GM18505 (cell line): ENCODE measurements at regions not wholly inside any gene's neighbourhood (a gene's known extent, or its start where the extent isn't known, plus 50 kb on each side); places are given as distances from the start of the nearest gene placed in this dataset.

Experiments
- ATAC-seq: cut with Tn5 transposase; IDR thresholded peaks from one replicate; pipeline ENCODE4 v1.9.1; 2021; ENCODE audit not compliant: unreplicated experiment
- POLR2A ChIP-seq: IDR thresholded peaks from 4 replicates; pipeline ENCODE4 v1.6.1; 2011; ENCODE audit warnings: borderline replicate concordance; ENCODE audit not compliant: insufficient read depth, insufficient read length; ENCODE audit errors: extremely low read depth

DNA sequence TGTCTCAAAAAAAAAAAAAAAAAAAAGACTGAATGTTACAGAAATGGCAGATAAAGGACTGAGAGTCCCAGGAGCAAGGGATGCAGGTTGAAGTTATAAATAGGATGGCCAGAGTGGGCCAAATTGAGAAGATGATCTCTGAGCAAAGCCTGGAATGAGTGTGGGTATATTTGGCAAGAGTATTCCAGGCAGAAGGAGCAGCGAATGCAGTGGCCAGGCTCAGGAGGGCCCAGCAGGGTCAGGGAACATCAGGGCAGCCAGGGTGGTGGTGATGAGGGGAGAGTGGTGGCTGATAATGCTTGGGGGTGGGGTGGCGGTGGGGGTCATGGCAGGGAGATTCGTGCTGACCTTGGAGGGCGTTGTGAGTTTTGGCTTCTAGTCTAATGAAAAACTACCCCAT lies 141.3 kb upstream of the AGAP1 start:
- TF ChIP-seq POLR2A, result no peak
- ATAC-seq, result no peak

GRCh38 chr2:235357881-235358280 lies 136.0 kb upstream of the AGAP1 start:
- ATAC-seq, result no peak
- no peak for TF ChIP-seq POLR2A

- TF ChIP-seq POLR2A, result no peak
- no peak for ATAC-seq
These were observed 134.8 kb upstream of the AGAP1 start for GRCh38 chr2:235358981-235359471.

DNA sequence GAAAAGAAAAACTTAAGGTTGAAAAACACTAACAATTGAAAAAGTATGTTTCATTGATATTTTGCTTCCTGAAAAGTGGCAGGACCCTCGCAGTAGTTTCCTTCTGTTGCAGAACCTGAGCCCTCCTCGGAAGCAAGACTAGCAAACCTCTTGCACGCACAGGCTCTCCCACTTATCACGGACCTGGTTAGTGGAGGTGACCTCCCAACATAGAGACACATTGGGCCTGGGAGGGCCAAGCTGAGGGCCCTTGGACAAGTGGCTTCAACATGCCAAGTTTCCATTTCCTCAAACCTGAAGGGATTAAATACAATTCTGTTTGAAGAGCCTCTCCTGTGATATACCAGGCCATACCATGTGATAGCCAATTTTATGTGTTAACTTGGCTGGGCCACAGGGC lies 133.4 kb upstream of the AGAP1 start:
- no peak for TF ChIP-seq POLR2A

GRCh38 chr2:235365743-235366142 lies 128.1 kb upstream of the AGAP1 start:
- no peak for TF ChIP-seq POLR2A
- ATAC-seq, result no peak

More for the DNA sequence above, 133.4 kb upstream of the AGAP1 start:
- no peak for ATAC-seq

- ATAC-seq, result no peak
- no peak for TF ChIP-seq POLR2A
These were observed 127.5 kb upstream of the AGAP1 start for GRCh38 chr2:235366390-235366789.

DNA sequence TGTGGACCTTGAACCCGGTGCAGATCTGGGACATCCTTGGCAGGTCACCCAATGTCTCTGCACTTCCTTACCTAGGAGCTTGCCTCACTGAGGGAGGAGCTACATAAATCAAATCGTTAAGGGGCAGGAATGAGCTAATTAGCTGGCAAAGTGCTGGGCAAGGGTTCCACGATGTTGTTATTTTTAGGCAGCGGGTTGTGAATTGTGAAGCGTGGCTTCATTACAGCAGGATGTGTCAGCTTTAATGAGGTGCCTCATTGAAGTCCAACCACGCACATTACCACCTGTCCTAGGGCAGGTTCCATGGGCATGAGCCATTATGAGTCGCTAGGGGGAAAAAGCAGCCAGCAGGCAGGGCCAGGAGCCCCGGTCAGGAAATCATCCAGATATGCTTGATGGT lies 127.0 kb upstream of the AGAP1 start:
- no peak for ATAC-seq
- TF ChIP-seq POLR2A, result no peak

DNA sequence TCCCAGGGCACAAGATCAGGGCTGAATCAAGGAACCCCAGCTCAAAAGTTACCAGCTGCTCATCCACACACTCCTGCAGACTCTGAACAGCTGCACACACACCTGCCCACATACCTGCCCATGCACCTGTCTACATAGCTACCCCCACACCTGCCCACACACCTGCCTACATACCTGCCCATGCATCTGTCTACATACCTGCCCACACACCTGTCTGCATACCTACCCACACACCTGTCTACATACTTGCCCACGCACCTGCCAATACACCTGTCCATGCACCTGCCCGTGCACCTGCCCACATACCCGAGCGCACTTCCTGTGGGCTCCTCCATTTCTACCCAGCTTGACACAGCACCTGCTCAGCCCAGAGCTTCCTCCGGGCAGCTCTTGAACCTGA lies 122.8 kb upstream of the AGAP1 start:
- ATAC-seq, result no peak
- no peak for TF ChIP-seq POLR2A

DNA sequence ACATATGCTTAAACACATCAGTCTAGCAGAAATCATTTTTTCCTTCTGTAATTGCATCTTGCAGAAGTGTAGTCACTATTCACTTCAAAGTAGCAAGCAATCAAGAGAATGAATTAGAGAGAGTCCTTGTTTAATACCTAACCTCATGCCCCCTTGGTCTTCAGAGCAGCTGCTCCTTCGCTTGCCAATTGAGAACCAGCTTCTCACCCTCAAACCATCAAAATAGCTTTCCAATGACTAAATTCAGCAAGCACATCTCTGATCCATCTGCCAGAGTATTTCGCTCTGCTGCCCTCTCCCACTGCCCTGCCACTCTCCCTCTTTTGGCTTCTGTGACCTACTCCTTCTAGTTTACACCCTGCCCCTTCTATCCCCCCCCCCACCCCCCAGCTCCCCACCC lies 120.7 kb upstream of the AGAP1 start:
- TF ChIP-seq POLR2A, result no peak

GRCh38 chr2:235377176-235377575 lies 116.7 kb upstream of the AGAP1 start:
- TF ChIP-seq POLR2A, result no peak
- ATAC-seq, result no peak

More for the DNA sequence above, 120.7 kb upstream of the AGAP1 start:
- no peak for ATAC-seq

GRCh38 chr2:235378246-235378645 lies 115.6 kb upstream of the AGAP1 start:
- ATAC-seq, result no peak
- no peak for TF ChIP-seq POLR2A

DNA sequence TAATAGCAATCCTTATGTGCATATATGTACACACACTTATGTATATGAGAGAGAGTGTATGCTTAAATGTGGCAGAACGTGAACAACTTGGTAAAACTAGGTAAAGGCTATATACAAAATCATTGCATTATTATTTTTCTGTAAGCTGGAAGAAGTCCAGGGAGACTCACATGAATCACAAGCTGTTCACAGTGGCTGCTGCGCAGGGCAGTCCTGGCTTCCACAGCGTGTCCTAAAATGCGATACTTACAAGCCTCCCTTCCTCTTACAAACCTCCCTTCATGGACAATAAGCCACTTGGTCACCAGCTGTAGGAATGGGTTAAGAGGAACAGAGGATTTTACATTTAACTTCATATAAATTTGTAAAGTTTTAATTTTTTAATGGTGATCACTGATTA lies 114.9 kb upstream of the AGAP1 start:
- no peak for ATAC-seq
- no peak for TF ChIP-seq POLR2A

GRCh38 chr2:235381261-235381912 lies 112.5 kb upstream of the AGAP1 start:
- ATAC-seq, result no peak
- TF ChIP-seq POLR2A, result no peak

DNA sequence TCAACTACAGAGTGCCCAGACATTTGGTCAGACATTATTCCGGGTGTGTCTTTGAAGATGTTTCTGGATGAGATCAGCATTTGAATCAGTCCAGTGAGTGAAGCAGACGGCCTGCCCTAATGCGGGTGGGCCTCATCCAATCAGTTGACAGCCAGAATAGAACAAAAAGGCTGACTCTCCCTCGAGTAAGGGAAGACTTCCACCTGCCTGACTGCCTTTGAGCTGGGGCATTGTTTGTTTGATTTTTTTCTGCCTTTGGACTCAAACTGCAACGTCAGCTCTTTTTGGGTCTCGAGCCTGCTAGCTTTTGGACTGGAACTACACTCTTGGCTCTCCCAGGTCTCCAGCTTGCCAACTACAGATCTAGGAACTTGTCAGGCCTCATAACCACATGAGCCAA lies 111.7 kb upstream of the AGAP1 start:
- ATAC-seq, result no peak
- TF ChIP-seq POLR2A, result no peak

DNA sequence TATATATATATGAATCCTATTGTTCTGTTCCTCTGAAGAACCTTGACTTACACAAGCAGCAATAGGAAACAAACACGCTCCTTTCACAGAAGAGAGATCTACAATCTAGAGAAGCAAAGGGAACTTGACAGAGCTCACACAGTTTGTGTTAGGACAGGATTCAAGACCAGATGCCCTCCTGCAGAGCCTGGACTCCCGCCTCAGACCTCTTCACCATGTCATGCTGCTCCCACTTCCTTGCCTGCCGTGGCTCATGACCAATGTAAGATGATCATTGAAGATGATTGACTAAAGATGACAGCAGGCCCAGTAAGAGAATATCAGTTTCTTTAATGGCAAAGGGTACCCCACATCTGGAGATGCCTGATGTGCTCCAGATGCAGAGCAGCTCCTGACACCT lies 111.2 kb upstream of the AGAP1 start:
- no peak for ATAC-seq
- no peak for TF ChIP-seq POLR2A

GRCh38 chr2:235383272-235383843 lies 110.5 kb upstream of the AGAP1 start:
- no peak for TF ChIP-seq POLR2A
- ATAC-seq, result no peak

- ATAC-seq, result no peak
- TF ChIP-seq POLR2A, result no peak
These were observed 109.2 kb upstream of the AGAP1 start for GRCh38 chr2:235384624-235385023.
